ENCODE measurements at regions not wholly inside any gene's neighbourhood (a gene's known extent, or its start where the extent isn't known, plus 50 kb on each side); places are given as distances from the start of the nearest gene placed in this dataset.

GRCh38 chr10:88168171-88169036 is 305.0 kb downstream of the PTEN start:
- in situ Hi-C loops (cut with MboI; ENCODE audit: low pct_unique_long_range_greater_than_20kb, low sequenced_read_pairs, unreplicated experiment) = no loop called here
- no peak for DNase-seq (ENCODE audit: low spot score)
- no peak for TF ChIP-seq CTCF (IDR thresholded peaks at IDR 0.05; ENCODE audit: extremely low read depth, insufficient read depth, missing control alignments)

GRCh38 chr10:88169037-88169319 is 305.6 kb downstream of the PTEN start:
- TF ChIP-seq CTCF (IDR thresholded peaks at IDR 0.05; ENCODE audit: extremely low read depth, insufficient read depth, missing control alignments) = no peak
- in situ Hi-C loops (cut with MboI; ENCODE audit: low pct_unique_long_range_greater_than_20kb, low sequenced_read_pairs, unreplicated experiment) = no loop called here
- DNase-seq (ENCODE audit: low spot score) = no peak

- in situ Hi-C loops (cut with MboI; ENCODE audit: low pct_unique_long_range_greater_than_20kb, low sequenced_read_pairs, unreplicated experiment) = no loop called here
- no peak for TF ChIP-seq CTCF (IDR thresholded peaks at IDR 0.05; ENCODE audit: extremely low read depth, insufficient read depth, missing control alignments)
- no peak for DNase-seq (ENCODE audit: low spot score)
Measured at GRCh38 chr10:88170628-88171027, 307.2 kb downstream of the PTEN start.

GRCh38 chr10:88172159-88172558 is 308.7 kb downstream of the PTEN start:
- TF ChIP-seq CTCF (IDR thresholded peaks at IDR 0.05; ENCODE audit: extremely low read depth, insufficient read depth, missing control alignments) = no peak
- in situ Hi-C loops (cut with MboI; ENCODE audit: low pct_unique_long_range_greater_than_20kb, low sequenced_read_pairs, unreplicated experiment) = no loop called here
- DNase-seq (ENCODE audit: low spot score) = no peak

GRCh38 chr10:88174391-88174790 is 311.0 kb downstream of the PTEN start:
- TF ChIP-seq CTCF (IDR thresholded peaks at IDR 0.05; ENCODE audit: extremely low read depth, insufficient read depth, missing control alignments) = no peak
- DNase-seq (ENCODE audit: low spot score) = no peak
- in situ Hi-C loops (cut with MboI; ENCODE audit: low pct_unique_long_range_greater_than_20kb, low sequenced_read_pairs, unreplicated experiment) = no loop called here

- DNase-seq (ENCODE audit: low spot score) = no peak
- in situ Hi-C loops (cut with MboI; ENCODE audit: low pct_unique_long_range_greater_than_20kb, low sequenced_read_pairs, unreplicated experiment) = no loop called here
- no peak for TF ChIP-seq CTCF (IDR thresholded peaks at IDR 0.05; ENCODE audit: extremely low read depth, insufficient read depth, missing control alignments)
Measured at GRCh38 chr10:88178758-88179157, 315.3 kb downstream of the PTEN start.
